ENCODE measurements at regions not wholly inside any gene's neighbourhood (a gene's known extent, or its start where the extent isn't known, plus 50 kb on each side); places are given as distances from the start of the nearest gene placed in this dataset.

DNA sequence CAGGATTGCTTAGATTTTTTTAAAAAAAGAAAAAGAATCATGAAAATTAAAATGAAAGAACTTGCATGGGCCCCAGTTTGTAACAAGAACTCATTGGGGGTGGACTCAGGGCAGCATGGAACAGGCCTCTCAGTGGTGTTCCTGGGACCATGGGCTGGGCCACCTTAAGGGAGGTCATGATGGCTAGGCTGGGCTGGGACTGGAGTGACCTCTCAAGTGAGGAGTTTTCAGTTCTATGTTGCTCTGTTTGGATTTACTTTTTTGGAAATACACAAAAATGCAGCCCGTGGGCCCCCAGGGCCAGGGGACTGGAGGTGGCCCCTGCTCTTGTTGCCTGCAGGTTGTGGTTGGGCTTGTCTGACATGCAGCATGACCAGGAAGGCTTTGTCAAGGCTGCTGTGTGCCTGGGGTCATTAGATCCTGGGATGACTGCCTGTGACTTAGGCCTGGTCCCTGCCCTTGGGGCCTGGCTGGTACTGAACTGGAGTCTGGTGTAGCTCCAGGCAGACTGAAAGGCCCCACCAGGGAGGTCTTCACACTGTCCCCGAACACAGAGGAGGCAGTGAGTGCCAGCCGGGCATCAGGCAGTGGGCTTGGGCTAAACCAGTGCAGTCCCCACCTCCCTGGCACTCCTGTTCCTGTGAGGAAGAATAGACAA, 115.6 kb downstream of the GLI2 start:
- no peak for TF ChIP-seq ZBTB7A (IDR thresholded peaks at IDR 0.05; ENCODE audit: low read depth)
- no peak for TF ChIP-seq TAF1 (IDR thresholded peaks at IDR 0.05; ENCODE audit: low read depth)
- no peak for TF ChIP-seq EP300 (IDR thresholded peaks at IDR 0.05; ENCODE audit: borderline replicate concordance)
- no peak for TF ChIP-seq USF1 (IDR thresholded peaks at IDR 0.05)
- no peak for TF ChIP-seq REST (IDR thresholded peaks at IDR 0.05; ENCODE audit: low read depth)
- TF ChIP-seq TEAD4 (IDR thresholded peaks at IDR 0.05), result no peak
- no peak for TF ChIP-seq NFIC (IDR thresholded peaks at IDR 0.05)
- TF ChIP-seq, protein P1, sequence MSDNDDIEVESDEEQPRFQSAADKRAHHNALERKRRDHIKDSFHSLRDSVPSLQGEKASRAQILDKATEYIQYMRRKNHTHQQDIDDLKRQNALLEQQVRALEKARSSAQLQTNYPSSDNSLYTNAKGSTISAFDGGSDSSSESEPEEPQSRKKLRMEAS (IDR thresholded peaks at IDR 0.05), result no peak
- TF ChIP-seq TCF12 (IDR thresholded peaks at IDR 0.05; ENCODE audit: low read depth), result no peak
- no peak for TF ChIP-seq FOXM1 (IDR thresholded peaks at IDR 0.05; ENCODE audit: borderline replicate concordance, low read depth)
- TF ChIP-seq YY1 (IDR thresholded peaks at IDR 0.05; ENCODE audit: low read depth), result no peak
- no peak for TF ChIP-seq RAD21 (IDR thresholded peaks at IDR 0.05; ENCODE audit: low read depth)
- no peak for TF ChIP-seq CREB1 (IDR thresholded peaks at IDR 0.05; ENCODE audit: low read depth)
- no peak for TF ChIP-seq CEBPB (IDR thresholded peaks at IDR 0.05)

DNA sequence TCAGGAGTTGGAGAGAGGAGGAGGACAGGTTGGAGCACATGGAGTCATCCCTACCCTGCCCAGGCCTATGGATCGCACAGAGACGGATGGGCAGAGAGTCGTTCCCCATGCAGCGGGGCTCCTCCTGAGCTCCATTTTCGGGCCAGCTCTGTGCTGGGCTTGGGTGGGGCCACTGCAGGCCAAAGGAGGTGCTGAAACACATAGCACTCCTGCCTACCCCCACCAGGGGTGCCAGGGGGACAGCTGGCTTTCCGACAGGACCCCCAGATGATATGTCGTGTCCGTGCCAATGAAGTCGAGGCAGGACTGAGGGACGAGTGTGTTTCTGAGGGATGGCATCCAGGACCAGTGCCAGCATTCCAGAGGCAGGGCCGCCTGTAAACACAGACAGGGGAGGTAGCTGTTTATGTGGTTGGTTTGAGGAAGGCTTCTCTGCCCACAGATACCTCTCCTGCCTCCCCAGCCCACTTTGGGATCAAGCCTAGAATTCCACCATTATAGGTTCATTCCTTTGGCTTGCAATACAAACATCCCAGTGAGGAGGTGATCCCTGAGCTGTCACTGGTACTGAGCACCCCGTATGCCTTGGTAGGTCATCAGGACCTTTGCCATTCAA, 116.6 kb downstream of the GLI2 start:
- TF ChIP-seq CREB1 (IDR thresholded peaks at IDR 0.05; ENCODE audit: low read depth) (no peak), EP300 (IDR thresholded peaks at IDR 0.05; ENCODE audit: borderline replicate concordance) (no peak), YY1 (IDR thresholded peaks at IDR 0.05; ENCODE audit: low read depth) (no peak), USF1 (IDR thresholded peaks at IDR 0.05) (no peak), RAD21 (IDR thresholded peaks at IDR 0.05; ENCODE audit: low read depth) (no peak), FOXM1 (IDR thresholded peaks at IDR 0.05; ENCODE audit: borderline replicate concordance, low read depth) (no peak), CEBPB (IDR thresholded peaks at IDR 0.05) (no peak), NFIC (IDR thresholded peaks at IDR 0.05) (no peak), TEAD4 (IDR thresholded peaks at IDR 0.05) (no peak), REST (IDR thresholded peaks at IDR 0.05; ENCODE audit: low read depth) (no peak), ZBTB7A (IDR thresholded peaks at IDR 0.05; ENCODE audit: low read depth) (no peak)
- TF ChIP-seq, protein P1 (IDR thresholded peaks at IDR 0.05), result no peak

- TF ChIP-seq FOXM1 (IDR thresholded peaks at IDR 0.05; ENCODE audit: borderline replicate concordance, low read depth) (no peak), CEBPB (IDR thresholded peaks at IDR 0.05) (no peak), RAD21 (IDR thresholded peaks at IDR 0.05; ENCODE audit: low read depth) (no peak), USF1 (IDR thresholded peaks at IDR 0.05) (no peak), TEAD4 (IDR thresholded peaks at IDR 0.05) (no peak), EP300 (IDR thresholded peaks at IDR 0.05; ENCODE audit: borderline replicate concordance) (no peak), YY1 (IDR thresholded peaks at IDR 0.05; ENCODE audit: low read depth) (no peak), EGR1 (IDR thresholded peaks at IDR 0.05) (no peak), REST (IDR thresholded peaks at IDR 0.05; ENCODE audit: low read depth) (no peak), TCF12 (IDR thresholded peaks at IDR 0.05; ENCODE audit: low read depth) (no peak), CREB1 (IDR thresholded peaks at IDR 0.05; ENCODE audit: low read depth) (no peak), TAF1 (IDR thresholded peaks at IDR 0.05; ENCODE audit: low read depth) (no peak), NFIC (IDR thresholded peaks at IDR 0.05) (no peak)
- TF ChIP-seq, protein P1 (IDR thresholded peaks at IDR 0.05), result no peak
These were observed 117.8 kb downstream of the GLI2 start for GRCh38 chr2:120853306-120854013.
